ENCODE measurements at regions not wholly inside any gene's neighbourhood (a gene's known extent, or its start where the extent isn't known, plus 50 kb on each side); places are given as distances from the start of the nearest gene placed in this dataset.

DNA sequence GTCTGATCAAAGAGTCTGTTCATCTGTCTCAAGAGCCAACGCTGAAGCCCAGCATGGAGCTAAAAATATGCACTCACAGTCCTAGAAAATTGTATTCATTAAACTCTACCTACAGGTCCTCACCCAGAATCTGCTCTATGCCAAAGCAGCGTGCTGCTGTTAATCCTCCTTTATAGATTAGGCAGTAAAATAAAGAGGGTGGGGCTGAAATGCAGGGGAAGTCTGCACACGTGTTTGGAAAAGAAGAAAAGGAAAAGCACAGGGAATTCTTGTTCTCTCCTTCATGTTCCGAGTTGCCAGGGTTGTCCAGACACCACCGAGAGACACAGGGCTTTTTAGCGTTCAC lies 121.4 kb upstream of the TMEM161B start:
- no peak for DNase-seq
- Histone ChIP-seq H3K36me3 (ENCODE audit: control insufficient read depth, insufficient read depth, low read length) (no peaks in the 10 kb centered on the region), H3K4me1 (no peaks in the 10 kb centered on the region), H3K9me3 (0 out of 2 replicates have a peak, but pooled peaks cover 3% of the 10 kb centered on the region), H3K27me3 (replicated peaks; ENCODE audit: control insufficient read depth, insufficient read depth, low read length) (no peaks in the 10 kb centered on the region), H3K4me3 (ENCODE audit: low read depth, low read length) (no peak overlapping the region)
- ChIA-PET CTCF (no interaction called here), POLR2A (no interaction called here)
- Mint-ChIP-seq H3K4me3 (ENCODE audit: unreplicated experiment) (no peak overlapping the region), H3K36me3 (ENCODE audit: insufficient read depth, unreplicated experiment) (no peaks in the 10 kb centered on the region), H3K4me1 (ENCODE audit: low read depth, unreplicated experiment) (peaks cover 7% of the 10 kb centered on the region), H3K9me3 (ENCODE audit: unreplicated experiment) (no peaks in the 10 kb centered on the region), H3K27ac (ENCODE audit: unreplicated experiment) (no peak overlapping the region), H3K27me3 (ENCODE audit: insufficient read depth, unreplicated experiment) (peaks cover 31% of the 10 kb centered on the region)
- intact Hi-C loops (cut with micrococcal nuclease; ENCODE audit: unreplicated experiment) = no loop called here
- TF ChIP-seq CTCF (IDR thresholded peaks at IDR 0.05; ENCODE audit: insufficient read depth in 1 of 2, low read depth in 1 of 2, low read length in 1 of 2, severe bottlenecking in 1 of 2, unreplicated experiment in 1 of 2) = no peak
- BruUV-seq (replicated peaks) = no TSS peak

DNA sequence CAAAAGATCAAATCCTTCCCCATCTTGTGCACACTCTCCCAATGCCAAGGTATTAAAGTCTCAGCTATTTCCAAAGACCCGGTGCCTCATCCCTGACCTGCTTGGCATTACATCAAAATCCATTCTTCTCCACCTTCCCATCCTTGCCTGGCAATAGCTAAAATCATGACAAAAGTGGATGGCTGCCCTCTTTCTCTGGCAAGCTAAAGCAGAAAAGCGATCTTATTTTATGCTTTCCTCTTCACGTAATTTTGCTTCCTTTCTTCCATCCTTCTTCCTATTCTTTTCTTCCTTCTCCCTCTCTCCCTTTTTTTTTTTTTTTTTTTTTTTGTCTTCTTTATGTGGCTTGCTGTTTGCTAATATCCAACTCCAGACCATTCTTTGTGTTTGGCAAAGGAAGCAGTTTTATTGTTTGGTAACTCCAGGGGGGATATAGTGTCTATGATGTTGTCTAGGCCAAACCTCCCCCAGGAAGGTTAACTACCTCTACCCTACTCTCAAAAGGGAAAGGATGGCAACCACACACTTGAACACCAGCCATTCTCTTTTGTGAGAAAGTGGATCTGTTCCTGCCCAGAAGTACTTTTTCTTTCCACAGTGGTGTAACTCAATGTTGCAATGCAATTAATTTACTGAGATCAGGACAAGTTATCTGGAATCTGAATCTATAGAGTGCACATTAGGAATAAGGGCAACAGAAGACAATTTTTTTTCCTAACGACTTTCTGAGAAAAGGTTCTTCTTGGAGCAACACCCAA lies 120.9 kb upstream of the TMEM161B start:
- POLR2A ChIA-PET = no interaction called here

More for the DNA sequence above, 120.9 kb upstream of the TMEM161B start:
- no peaks in the 10 kb centered on the region for H3K36me3 ChIP-seq (ENCODE audit: control insufficient read depth, insufficient read depth, low read length)
- H3K4me1 ChIP-seq = no peaks in the 10 kb centered on the region
- Mint-ChIP-seq H3K27ac (ENCODE audit: unreplicated experiment) (no peak overlapping the region), H3K9me3 (ENCODE audit: unreplicated experiment) (no peaks in the 10 kb centered on the region), H3K27me3 (ENCODE audit: insufficient read depth, unreplicated experiment) (peaks cover 35% of the 10 kb centered on the region), H3K4me3 (ENCODE audit: unreplicated experiment) (no peak overlapping the region), H3K4me1 (ENCODE audit: low read depth, unreplicated experiment) (peaks cover 7% of the 10 kb centered on the region), H3K36me3 (ENCODE audit: insufficient read depth, unreplicated experiment) (no peaks in the 10 kb centered on the region)
- no peaks in the 10 kb centered on the region for H3K27me3 ChIP-seq (replicated peaks; ENCODE audit: control insufficient read depth, insufficient read depth, low read length)
- intact Hi-C loops (cut with micrococcal nuclease; ENCODE audit: unreplicated experiment) = no loop called here
- no peak for DNase-seq
- CTCF ChIA-PET = no interaction called here
- H3K9me3 ChIP-seq = 0 out of 2 replicates have a peak, but pooled peaks cover 3% of the 10 kb centered on the region
- TF ChIP-seq CTCF (IDR thresholded peaks at IDR 0.05; ENCODE audit: insufficient read depth in 1 of 2, low read depth in 1 of 2, low read length in 1 of 2, severe bottlenecking in 1 of 2, unreplicated experiment in 1 of 2) = no peak
- H3K4me3 ChIP-seq (ENCODE audit: low read depth, low read length) = no peak overlapping the region
- no TSS peak for BruUV-seq (replicated peaks)

Data from Caco-2 (cell line).